PC-3 (cell line): ENCODE measurements at regions not wholly inside any gene's neighbourhood (a gene's known extent, or its start where the extent isn't known, plus 50 kb on each side); places are given as distances from the start of the nearest gene placed in this dataset.

Experiments
- CTCF ChIP-seq: fragments of 300-600 bp; sonication (generic); conservative IDR thresholded peaks from 2 replicates; pipeline ENCODE4 v1.5.1; 2017; ENCODE audit warnings: antibody characterized with exemption, low read depth, mild to moderate bottlenecking, low read length
- EZH2 ChIP-seq: fragments of 300-600 bp; sonication (generic); IDR thresholded peaks from one replicate; pipeline ENCODE4 v1.6.1; 2017; ENCODE audit warnings: antibody characterized with exemption, mild to moderate bottlenecking, low read length; ENCODE audit not compliant: unreplicated experiment

DNA sequence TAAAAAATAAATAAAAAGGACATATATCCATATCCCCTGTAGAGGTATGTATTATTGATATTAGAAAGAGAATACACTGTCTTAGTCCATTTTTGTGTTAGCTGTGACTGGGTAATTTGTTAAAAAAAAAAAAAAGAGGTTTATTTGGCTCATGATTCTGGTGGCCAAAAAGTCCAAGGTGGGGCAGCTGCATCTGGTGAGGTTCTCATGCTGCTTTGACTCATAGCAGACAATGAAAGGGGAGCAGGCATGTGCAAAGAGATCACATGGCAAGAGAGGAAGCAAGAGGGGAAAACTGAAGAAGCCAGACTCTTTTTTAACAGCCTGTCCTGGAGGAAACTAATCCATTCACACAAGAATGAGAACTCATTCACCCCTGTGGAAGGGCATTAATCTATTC is 101.6 kb upstream of the MAP4K3 start:
- no peak for TF ChIP-seq CTCF
- no peak for TF ChIP-seq EZH2
